Stomach (tissue), 4 donors: ENCODE measurements at regions not wholly inside any gene's neighbourhood (a gene's known extent, or its start where the extent isn't known, plus 50 kb on each side); places are given as distances from the start of the nearest gene placed in this dataset.

Experiments used
- EP300 ChIP-seq: sonication (generic); formaldehyde crosslinking; IDR thresholded peaks from one replicate; pipeline ENCODE4 v1.6.1; 2017; ENCODE audit warnings: antibody characterized with exemption
- POLR2A ChIP-seq, 4 donors: fragments of 450-650 bp; IDR thresholded peaks; one replicate each; pipeline ENCODE4 v1.6.1; 2016; ENCODE audit warnings: antibody characterized with exemption in 4 of 4, control low read depth in 2 of 4, mild to moderate bottlenecking in 1 of 4, moderate library complexity in 1 of 4
- POLR2AphosphoS5 ChIP-seq, 3 donors: sonication (generic); formaldehyde crosslinking; IDR thresholded peaks; one replicate each; pipeline ENCODE4 v1.6.1; 2016; ENCODE audit warnings: antibody characterized with exemption in 3 of 3
- TF ChIP-seq, protein P1 (sequence below), 7 experiments: fragments of 450-650 bp in 4 of 7; fragments of 200-600 bp in 3 of 7; sonication (generic) in 3 of 7; IDR thresholded peaks; one replicate each; pipeline ENCODE4 v1.5.1; 2016 to 2019; ENCODE audit warnings: antibody characterized with exemption in 7 of 7, control low read depth in 2 of 7, mild to moderate bottlenecking in 1 of 7

DNA sequence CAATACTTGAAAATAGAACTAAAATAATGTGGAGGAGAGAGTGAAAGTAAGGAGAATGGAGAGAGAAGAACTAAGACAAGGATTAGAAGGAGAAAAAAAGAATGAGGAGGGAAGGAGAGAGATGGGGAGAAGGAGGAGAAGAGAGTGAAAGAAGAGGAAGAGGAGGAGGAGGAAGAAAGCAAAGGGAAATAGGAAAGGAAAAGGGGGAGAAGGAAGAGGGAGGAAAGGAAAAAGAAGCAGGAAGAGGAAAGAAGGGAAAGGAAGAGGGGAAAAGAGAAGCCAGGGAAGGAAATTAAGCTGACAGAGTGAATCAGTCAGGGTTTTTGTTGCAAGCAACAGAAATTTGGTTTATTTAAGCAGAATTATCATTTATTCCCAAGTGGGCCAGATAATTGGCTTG, 241.7 kb upstream of the P2RY1 start:
- TF ChIP-seq POLR2AphosphoS5 (IDR thresholded peaks at IDR 0.05) (no peak), EP300 (no peak), POLR2A (IDR thresholded peaks at IDR 0.05) (no peak)
- TF ChIP-seq, protein P1, sequence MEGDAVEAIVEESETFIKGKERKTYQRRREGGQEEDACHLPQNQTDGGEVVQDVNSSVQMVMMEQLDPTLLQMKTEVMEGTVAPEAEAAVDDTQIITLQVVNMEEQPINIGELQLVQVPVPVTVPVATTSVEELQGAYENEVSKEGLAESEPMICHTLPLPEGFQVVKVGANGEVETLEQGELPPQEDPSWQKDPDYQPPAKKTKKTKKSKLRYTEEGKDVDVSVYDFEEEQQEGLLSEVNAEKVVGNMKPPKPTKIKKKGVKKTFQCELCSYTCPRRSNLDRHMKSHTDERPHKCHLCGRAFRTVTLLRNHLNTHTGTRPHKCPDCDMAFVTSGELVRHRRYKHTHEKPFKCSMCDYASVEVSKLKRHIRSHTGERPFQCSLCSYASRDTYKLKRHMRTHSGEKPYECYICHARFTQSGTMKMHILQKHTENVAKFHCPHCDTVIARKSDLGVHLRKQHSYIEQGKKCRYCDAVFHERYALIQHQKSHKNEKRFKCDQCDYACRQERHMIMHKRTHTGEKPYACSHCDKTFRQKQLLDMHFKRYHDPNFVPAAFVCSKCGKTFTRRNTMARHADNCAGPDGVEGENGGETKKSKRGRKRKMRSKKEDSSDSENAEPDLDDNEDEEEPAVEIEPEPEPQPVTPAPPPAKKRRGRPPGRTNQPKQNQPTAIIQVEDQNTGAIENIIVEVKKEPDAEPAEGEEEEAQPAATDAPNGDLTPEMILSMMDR (IDR thresholded peaks at IDR 0.05): no peak
